NB4 (cell line): ENCODE measurements at regions not wholly inside any gene's neighbourhood (a gene's known extent, or its start where the extent isn't known, plus 50 kb on each side); places are given as distances from the start of the nearest gene placed in this dataset.

ENCODE experiments used
- POLR2A ChIP-seq: IDR thresholded peaks from 2 replicates; pipeline ENCODE4 v1.6.1; 2011; ENCODE audit warnings: mild to moderate bottlenecking; ENCODE audit not compliant: insufficient read length; ENCODE audit errors: extremely low read depth
- TF ChIP-seq, protein P1 (sequence below): IDR thresholded peaks from one replicate; pipeline ENCODE4 v1.5.1; 2012; ENCODE audit warnings: low read depth, low read length

DNA sequence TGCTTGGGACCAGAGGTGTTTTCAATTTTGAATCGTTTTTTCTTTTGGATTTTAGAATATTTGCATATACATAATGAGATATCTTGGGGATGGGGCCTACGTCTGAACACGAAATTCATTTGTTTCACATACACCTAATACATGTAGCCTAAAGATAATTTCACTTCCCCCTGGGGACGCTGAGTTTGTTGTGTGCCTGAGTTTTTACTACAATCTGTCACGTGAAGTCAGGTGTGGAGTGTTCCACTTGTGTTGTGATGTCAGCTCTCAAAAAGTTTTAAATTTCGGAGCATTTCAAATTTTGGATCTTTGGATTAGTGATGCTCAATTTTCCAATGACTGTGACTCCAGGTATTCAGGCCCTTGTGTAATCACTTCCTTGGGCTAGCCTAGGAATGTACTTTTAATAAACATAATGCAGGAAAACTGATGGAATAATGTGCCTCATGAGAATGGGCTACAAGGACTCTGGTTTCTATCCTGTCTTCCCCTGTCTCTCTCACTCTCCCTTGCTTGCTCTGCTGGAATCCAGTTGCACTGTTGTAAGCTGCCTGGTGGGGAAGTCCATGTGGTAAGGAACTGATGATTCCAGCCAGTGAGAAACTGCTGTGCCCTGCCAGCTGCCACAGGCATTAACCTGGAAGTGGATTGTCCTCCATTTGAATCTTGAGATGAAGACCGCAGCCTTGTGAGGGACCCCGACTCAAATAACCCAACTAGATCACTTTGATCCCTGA, 403.8 kb downstream of the SHISA9 start:
- no peak for TF ChIP-seq POLR2A
- TF ChIP-seq, protein P1, sequence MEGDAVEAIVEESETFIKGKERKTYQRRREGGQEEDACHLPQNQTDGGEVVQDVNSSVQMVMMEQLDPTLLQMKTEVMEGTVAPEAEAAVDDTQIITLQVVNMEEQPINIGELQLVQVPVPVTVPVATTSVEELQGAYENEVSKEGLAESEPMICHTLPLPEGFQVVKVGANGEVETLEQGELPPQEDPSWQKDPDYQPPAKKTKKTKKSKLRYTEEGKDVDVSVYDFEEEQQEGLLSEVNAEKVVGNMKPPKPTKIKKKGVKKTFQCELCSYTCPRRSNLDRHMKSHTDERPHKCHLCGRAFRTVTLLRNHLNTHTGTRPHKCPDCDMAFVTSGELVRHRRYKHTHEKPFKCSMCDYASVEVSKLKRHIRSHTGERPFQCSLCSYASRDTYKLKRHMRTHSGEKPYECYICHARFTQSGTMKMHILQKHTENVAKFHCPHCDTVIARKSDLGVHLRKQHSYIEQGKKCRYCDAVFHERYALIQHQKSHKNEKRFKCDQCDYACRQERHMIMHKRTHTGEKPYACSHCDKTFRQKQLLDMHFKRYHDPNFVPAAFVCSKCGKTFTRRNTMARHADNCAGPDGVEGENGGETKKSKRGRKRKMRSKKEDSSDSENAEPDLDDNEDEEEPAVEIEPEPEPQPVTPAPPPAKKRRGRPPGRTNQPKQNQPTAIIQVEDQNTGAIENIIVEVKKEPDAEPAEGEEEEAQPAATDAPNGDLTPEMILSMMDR: no peak
